ENCODE measurements at regions not wholly inside any gene's neighbourhood (a gene's known extent, or its start where the extent isn't known, plus 50 kb on each side); places are given as distances from the start of the nearest gene placed in this dataset.

DNA sequence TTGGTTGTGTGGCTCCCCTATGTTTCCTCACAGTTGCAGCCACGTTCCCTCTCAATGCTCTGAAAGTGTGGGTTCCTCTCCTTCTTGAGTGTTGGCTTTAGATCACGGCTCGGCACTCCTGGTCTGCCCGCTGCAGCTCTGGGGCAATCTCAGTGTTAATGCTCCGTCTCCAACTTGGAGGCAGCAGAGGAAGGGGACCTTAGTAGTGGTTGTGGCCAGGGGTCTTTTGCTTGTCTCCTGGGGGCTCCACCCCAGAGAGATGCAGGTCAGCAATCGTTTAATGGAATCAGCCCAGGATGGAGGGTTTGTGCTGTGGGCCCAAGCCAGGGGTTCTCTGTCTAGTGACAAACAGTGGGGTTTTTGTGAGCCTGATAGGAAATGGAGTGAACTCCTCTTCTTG is 849.4 kb upstream of the DIAPH2 start:
- TF ChIP-seq, protein P1, sequence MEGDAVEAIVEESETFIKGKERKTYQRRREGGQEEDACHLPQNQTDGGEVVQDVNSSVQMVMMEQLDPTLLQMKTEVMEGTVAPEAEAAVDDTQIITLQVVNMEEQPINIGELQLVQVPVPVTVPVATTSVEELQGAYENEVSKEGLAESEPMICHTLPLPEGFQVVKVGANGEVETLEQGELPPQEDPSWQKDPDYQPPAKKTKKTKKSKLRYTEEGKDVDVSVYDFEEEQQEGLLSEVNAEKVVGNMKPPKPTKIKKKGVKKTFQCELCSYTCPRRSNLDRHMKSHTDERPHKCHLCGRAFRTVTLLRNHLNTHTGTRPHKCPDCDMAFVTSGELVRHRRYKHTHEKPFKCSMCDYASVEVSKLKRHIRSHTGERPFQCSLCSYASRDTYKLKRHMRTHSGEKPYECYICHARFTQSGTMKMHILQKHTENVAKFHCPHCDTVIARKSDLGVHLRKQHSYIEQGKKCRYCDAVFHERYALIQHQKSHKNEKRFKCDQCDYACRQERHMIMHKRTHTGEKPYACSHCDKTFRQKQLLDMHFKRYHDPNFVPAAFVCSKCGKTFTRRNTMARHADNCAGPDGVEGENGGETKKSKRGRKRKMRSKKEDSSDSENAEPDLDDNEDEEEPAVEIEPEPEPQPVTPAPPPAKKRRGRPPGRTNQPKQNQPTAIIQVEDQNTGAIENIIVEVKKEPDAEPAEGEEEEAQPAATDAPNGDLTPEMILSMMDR (IDR thresholded peaks at IDR 0.05; ENCODE audit: low read depth, low read length) = no peak
- no peak for TF ChIP-seq EZH2phosphoT487 (IDR thresholded peaks at IDR 0.05; ENCODE audit: low read depth)
